ENCODE measurements at regions not wholly inside any gene's neighbourhood (a gene's known extent, or its start where the extent isn't known, plus 50 kb on each side); places are given as distances from the start of the nearest gene placed in this dataset.

- DNase-seq = no peak
Measured at GRCh38 chr17:15108992-15109391, 156.1 kb downstream of the PMP22 start.

GRCh38 chr17:15106540-15106939 lies 158.6 kb downstream of the PMP22 start:
- DNase-seq = no peak

- DNase-seq = no peak
Measured at GRCh38 chr17:15103785-15104184, 161.3 kb downstream of the PMP22 start.

- DNase-seq = no peak
Measured at GRCh38 chr17:15101175-15101574, 164.0 kb downstream of the PMP22 start.

- no peak for DNase-seq
Measured at GRCh38 chr17:15096511-15096910, 168.6 kb downstream of the PMP22 start.

GRCh38 chr17:15095935-15096334 lies 169.2 kb downstream of the PMP22 start:
- DNase-seq = no peak

GRCh38 chr17:15092762-15093161 lies 172.4 kb downstream of the PMP22 start:
- DNase-seq = no peak

GRCh38 chr17:15092261-15092660 lies 172.9 kb downstream of the PMP22 start:
- DNase-seq = no peak

- DNase-seq = no peak
Measured at GRCh38 chr17:15091825-15092224, 173.3 kb downstream of the PMP22 start.

- DNase-seq = no peak
Measured at GRCh38 chr17:15090533-15090932, 174.6 kb downstream of the PMP22 start.

GRCh38 chr17:15087946-15088345 lies 177.2 kb downstream of the PMP22 start:
- DNase-seq = no peak

GRCh38 chr17:15086776-15087295 lies 178.3 kb downstream of the PMP22 start:
- DNase-seq = no peak

GRCh38 chr17:15085890-15086677 lies 179.0 kb downstream of the PMP22 start:
- no peak for DNase-seq

- DNase-seq = no peak
Measured at GRCh38 chr17:15083225-15083624, 181.9 kb downstream of the PMP22 start.

- no peak for DNase-seq
Measured at GRCh38 chr17:15081008-15081407, 184.1 kb downstream of the PMP22 start.

- DNase-seq = no peak
Measured at GRCh38 chr17:15078570-15078969, 186.6 kb downstream of the PMP22 start.

- DNase-seq = no peak
Measured at GRCh38 chr17:15076991-15077663, 188.0 kb downstream of the PMP22 start.

GRCh38 chr17:15051933-15052332 lies 213.2 kb downstream of the PMP22 start:
- no peak for DNase-seq

- no peak for DNase-seq
Measured at GRCh38 chr17:15049795-15050160, 215.3 kb downstream of the PMP22 start.

- DNase-seq = no peak
Measured at GRCh38 chr17:15048933-15049794, 216.0 kb downstream of the PMP22 start.

- DNase-seq = no peak
Measured at GRCh38 chr17:15048381-15048780, 216.7 kb downstream of the PMP22 start.

GRCh38 chr17:15042311-15042710 lies 222.8 kb downstream of the PMP22 start:
- no peak for DNase-seq

- no peak for DNase-seq
Measured at GRCh38 chr17:15039366-15039765, 225.8 kb downstream of the PMP22 start.

Data from activated gamma-delta T cell treated with Interleukin-2 at 50 U/mL for 16 hours (primary cell).